Mesothelial cell of epicardium (in vitro differentiated cells): ENCODE measurements at regions not wholly inside any gene's neighbourhood (a gene's known extent, or its start where the extent isn't known, plus 50 kb on each side); places are given as distances from the start of the nearest gene placed in this dataset.
"Not testable (repeated sequence)": the region's sequence is repeated elsewhere in the genome, so short reads cannot be mapped to it uniquely, and the experiment has no call there.

Experiments
- DNase-seq, 2 experiments: peaks; one replicate each; pipeline ENCODE4 v3.0.0; 2021; ENCODE audit warnings: low spot score in 2 of 2; ENCODE audit not compliant: unreplicated experiment in 2 of 2
- H3K27ac Mint-ChIP-seq: 2 replicates; pipeline ENCODE4 v1.8.0; 2021; ENCODE audit warnings: mixed read lengths
- H3K27me3 Mint-ChIP-seq: 2 replicates; pipeline ENCODE4 v1.8.0; 2021; ENCODE audit warnings: low read depth, mixed read lengths
- H3K36me3 Mint-ChIP-seq: 2 replicates; pipeline ENCODE4 v1.8.0; 2021; ENCODE audit warnings: mixed read lengths
- H3K4me1 Mint-ChIP-seq: 2 replicates; pipeline ENCODE4 v1.8.0; 2021; ENCODE audit warnings: mixed read lengths
- H3K4me3 Mint-ChIP-seq: 2 replicates; pipeline ENCODE4 v1.8.0; 2021; ENCODE audit warnings: mild to moderate bottlenecking, moderate library complexity, mixed read lengths
- H3K9me3 Mint-ChIP-seq: 2 replicates; pipeline ENCODE4 v1.8.0; 2021; ENCODE audit warnings: mixed read lengths
- CTCF ChIP-seq: fragments of 200-600 bp; sonication (generic); IDR thresholded peaks from one replicate; pipeline ENCODE4 v1.5.0; 2021; ENCODE audit warnings: antibody characterized with exemption; ENCODE audit not compliant: unreplicated experiment

- TF ChIP-seq CTCF = no peak
- no peak overlapping the region for H3K27ac Mint-ChIP-seq
- no peaks in the 10 kb centered on the region for H3K36me3 Mint-ChIP-seq
- DNase-seq = no peak
- peaks cover 10% of the 10 kb centered on the region for H3K27me3 Mint-ChIP-seq
- peaks cover 8% of the 10 kb centered on the region for H3K9me3 Mint-ChIP-seq
- H3K4me1 Mint-ChIP-seq = peaks cover 9% of the 10 kb centered on the region
- H3K4me3 Mint-ChIP-seq = no peak overlapping the region
Observed at GRCh38 chr7:67917437-67917755, 920.8 kb downstream of the TYW1 start.

- no peak for TF ChIP-seq CTCF
- H3K4me3 Mint-ChIP-seq = no peak overlapping the region
- no peak for DNase-seq
- peaks cover 10% of the 10 kb centered on the region for H3K27me3 Mint-ChIP-seq
- H3K9me3 Mint-ChIP-seq = peaks cover 8% of the 10 kb centered on the region
- H3K27ac Mint-ChIP-seq = no peak overlapping the region
- H3K36me3 Mint-ChIP-seq = no peaks in the 10 kb centered on the region
- peaks cover 9% of the 10 kb centered on the region for H3K4me1 Mint-ChIP-seq
Observed at GRCh38 chr7:67918158-67918557, 921.5 kb downstream of the TYW1 start.

GRCh38 chr7:67923286-67923685 is 926.7 kb downstream of the TYW1 start:
- Mint-ChIP-seq H3K27me3 (peaks cover 12% of the 10 kb centered on the region), H3K4me3 (no peak overlapping the region), H3K4me1 (no peaks in the 10 kb centered on the region), H3K27ac (no peak overlapping the region), H3K9me3 (peaks cover 4% of the 10 kb centered on the region), H3K36me3 (no peaks in the 10 kb centered on the region)
- no peak for DNase-seq
- TF ChIP-seq CTCF = no peak

GRCh38 chr7:67928141-67928540 is 931.5 kb downstream of the TYW1 start:
- DNase-seq = no peak
- no peaks in the 10 kb centered on the region for H3K9me3 Mint-ChIP-seq
- TF ChIP-seq CTCF = no peak
- no peaks in the 10 kb centered on the region for H3K36me3 Mint-ChIP-seq
- H3K4me1 Mint-ChIP-seq = no peaks in the 10 kb centered on the region
- H3K4me3 Mint-ChIP-seq = no peak overlapping the region
- no peak overlapping the region for H3K27ac Mint-ChIP-seq
- H3K27me3 Mint-ChIP-seq = peaks cover 10% of the 10 kb centered on the region

- DNase-seq, H3K27me3 Mint-ChIP-seq, H3K4me3 Mint-ChIP-seq, H3K36me3 Mint-ChIP-seq, H3K27ac Mint-ChIP-seq, H3K9me3 Mint-ChIP-seq: not testable (repeated sequence)
- H3K4me1 Mint-ChIP-seq = peaks cover 11% of the 10 kb centered on the region
Observed at GRCh38 chr7:67936447-67936846, 939.8 kb downstream of the TYW1 start.

- no peak for TF ChIP-seq CTCF
- no peak overlapping the region for H3K4me3 Mint-ChIP-seq
- H3K9me3 Mint-ChIP-seq = peaks cover 4% of the 10 kb centered on the region
- H3K27ac Mint-ChIP-seq = no peak overlapping the region
- H3K36me3 Mint-ChIP-seq = no peaks in the 10 kb centered on the region
- DNase-seq = no peak
- H3K4me1 Mint-ChIP-seq = peaks cover 11% of the 10 kb centered on the region
- no peaks in the 10 kb centered on the region for H3K27me3 Mint-ChIP-seq
Observed at GRCh38 chr7:67940400-67940799, 943.8 kb downstream of the TYW1 start.
